ENCODE measurements at regions not wholly inside any gene's neighbourhood (a gene's known extent, or its start where the extent isn't known, plus 50 kb on each side); places are given as distances from the start of the nearest gene placed in this dataset.

GRCh38 chr5:106380736-106381135, 1290.0 kb downstream of the EFNA5 start:
- H3K4me1 ChIP-seq (ENCODE audit: control insufficient read depth in 1 of 2, insufficient read depth in 1 of 2, low read depth in 1 of 2, low read length in 1 of 2) = no peaks in the 10 kb centered on the region
- TF ChIP-seq CTCF (IDR thresholded peaks at IDR 0.05) = no peak
- no peak overlapping the region for H3K27ac ChIP-seq
- H3K9me3 ChIP-seq = no peaks in the 10 kb centered on the region
- no peaks in the 10 kb centered on the region for H3K27me3 ChIP-seq
- no peaks in the 10 kb centered on the region for H3K36me3 ChIP-seq
- no peak overlapping the region for H3K4me3 ChIP-seq (ENCODE audit: low read depth in 1 of 2, low read length in 1 of 2)

DNA sequence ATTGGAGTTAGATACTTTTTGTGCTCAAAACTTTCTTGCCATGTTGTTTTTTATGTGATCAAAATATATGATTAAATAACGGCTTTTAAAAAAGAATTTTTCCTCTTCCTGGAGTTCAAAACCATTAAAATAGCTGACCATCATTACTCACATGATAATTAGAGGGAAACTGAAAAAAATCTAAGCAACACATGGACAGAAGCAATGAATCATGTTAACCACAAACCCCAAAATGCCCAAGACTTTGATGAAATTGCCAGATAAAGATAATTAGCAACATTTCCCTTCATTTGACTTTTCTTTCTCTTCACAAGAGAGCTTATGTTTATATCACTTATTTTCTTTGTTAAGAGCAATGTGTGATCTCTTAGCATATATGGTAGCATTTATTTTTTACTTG, 1294.2 kb downstream of the EFNA5 start:
- Histone ChIP-seq H3K36me3 (no peaks in the 10 kb centered on the region), H3K9me3 (no peaks in the 10 kb centered on the region), H3K27me3 (no peaks in the 10 kb centered on the region), H3K4me1 (ENCODE audit: control insufficient read depth in 1 of 2, insufficient read depth in 1 of 2, low read depth in 1 of 2, low read length in 1 of 2) (no peaks in the 10 kb centered on the region), H3K4me3 (ENCODE audit: low read depth in 1 of 2, low read length in 1 of 2) (no peak overlapping the region), H3K27ac (no peak overlapping the region)
- TF ChIP-seq CTCF (IDR thresholded peaks at IDR 0.05) = no peak

DNA sequence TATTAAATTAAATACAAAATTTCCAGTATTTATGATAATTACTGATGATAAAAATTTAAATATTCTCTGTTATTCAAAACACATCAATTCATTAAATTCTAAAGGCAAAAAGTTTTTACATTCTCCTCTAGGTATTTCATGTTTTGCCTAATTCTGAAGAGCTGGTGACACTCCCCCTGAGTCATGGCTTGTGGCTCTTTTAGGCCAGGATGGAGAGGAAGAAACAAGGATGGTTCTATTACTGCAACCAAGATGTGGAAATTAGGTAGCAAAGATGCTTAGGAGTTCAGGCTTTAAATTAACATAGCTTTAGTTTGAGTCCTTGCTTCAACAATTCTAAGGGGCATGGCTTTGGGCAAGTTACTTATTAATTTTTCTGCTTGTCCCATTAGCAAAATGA, 1295.8 kb downstream of the EFNA5 start:
- no peaks in the 10 kb centered on the region for H3K9me3 ChIP-seq
- H3K27me3 ChIP-seq = no peaks in the 10 kb centered on the region
- no peaks in the 10 kb centered on the region for H3K4me1 ChIP-seq (ENCODE audit: control insufficient read depth in 1 of 2, insufficient read depth in 1 of 2, low read depth in 1 of 2, low read length in 1 of 2)
- H3K36me3 ChIP-seq = no peaks in the 10 kb centered on the region
- H3K4me3 ChIP-seq (ENCODE audit: low read depth in 1 of 2, low read length in 1 of 2) = no peak overlapping the region
- no peak for TF ChIP-seq CTCF (IDR thresholded peaks at IDR 0.05)
- H3K27ac ChIP-seq = no peak overlapping the region

- Histone ChIP-seq H3K27me3 (no peaks in the 10 kb centered on the region), H3K4me1 (ENCODE audit: control insufficient read depth in 1 of 2, insufficient read depth in 1 of 2, low read depth in 1 of 2, low read length in 1 of 2) (no peaks in the 10 kb centered on the region), H3K36me3 (no peaks in the 10 kb centered on the region), H3K27ac (no peak overlapping the region), H3K4me3 (ENCODE audit: low read depth in 1 of 2, low read length in 1 of 2) (no peak overlapping the region), H3K9me3 (no peaks in the 10 kb centered on the region)
- TF ChIP-seq CTCF (IDR thresholded peaks at IDR 0.05) = no peak
These were observed 1302.7 kb downstream of the EFNA5 start for GRCh38 chr5:106368021-106368420.

- H3K36me3 ChIP-seq = no peaks in the 10 kb centered on the region
- no peaks in the 10 kb centered on the region for H3K27me3 ChIP-seq
- TF ChIP-seq CTCF (IDR thresholded peaks at IDR 0.05) = no peak
- no peak overlapping the region for H3K27ac ChIP-seq
- no peak overlapping the region for H3K4me3 ChIP-seq (ENCODE audit: low read depth in 1 of 2, low read length in 1 of 2)
- H3K9me3 ChIP-seq = no peaks in the 10 kb centered on the region
- no peaks in the 10 kb centered on the region for H3K4me1 ChIP-seq (ENCODE audit: control insufficient read depth in 1 of 2, insufficient read depth in 1 of 2, low read depth in 1 of 2, low read length in 1 of 2)
These were observed 1303.5 kb downstream of the EFNA5 start for GRCh38 chr5:106367281-106367680.

- H3K27me3 ChIP-seq = no peaks in the 10 kb centered on the region
- H3K9me3 ChIP-seq = no peaks in the 10 kb centered on the region
- no peak for TF ChIP-seq CTCF (IDR thresholded peaks at IDR 0.05)
- no peak overlapping the region for H3K27ac ChIP-seq
- H3K4me1 ChIP-seq (ENCODE audit: control insufficient read depth in 1 of 2, insufficient read depth in 1 of 2, low read depth in 1 of 2, low read length in 1 of 2) = no peaks in the 10 kb centered on the region
- no peaks in the 10 kb centered on the region for H3K36me3 ChIP-seq
- no peak overlapping the region for H3K4me3 ChIP-seq (ENCODE audit: low read depth in 1 of 2, low read length in 1 of 2)
These were observed 1307.2 kb downstream of the EFNA5 start for GRCh38 chr5:106363578-106363977.

All from neutrophil (primary cell).